ENCODE measurements at regions not wholly inside any gene's neighbourhood (a gene's known extent, or its start where the extent isn't known, plus 50 kb on each side); places are given as distances from the start of the nearest gene placed in this dataset.

- Histone ChIP-seq H3K36me3 (ENCODE audit: control insufficient read depth, insufficient read depth, low read length) (no peaks in the 10 kb centered on the region), H3K9me3 (ENCODE audit: control insufficient read depth, low read length) (no peaks in the 10 kb centered on the region), H3K27ac (ENCODE audit: insufficient read depth, low read length, poor library complexity, severe bottlenecking) (no peak overlapping the region)
Observed at GRCh38 chr16:6861815-6862477, 470.7 kb upstream of the RBFOX1 start.

DNA sequence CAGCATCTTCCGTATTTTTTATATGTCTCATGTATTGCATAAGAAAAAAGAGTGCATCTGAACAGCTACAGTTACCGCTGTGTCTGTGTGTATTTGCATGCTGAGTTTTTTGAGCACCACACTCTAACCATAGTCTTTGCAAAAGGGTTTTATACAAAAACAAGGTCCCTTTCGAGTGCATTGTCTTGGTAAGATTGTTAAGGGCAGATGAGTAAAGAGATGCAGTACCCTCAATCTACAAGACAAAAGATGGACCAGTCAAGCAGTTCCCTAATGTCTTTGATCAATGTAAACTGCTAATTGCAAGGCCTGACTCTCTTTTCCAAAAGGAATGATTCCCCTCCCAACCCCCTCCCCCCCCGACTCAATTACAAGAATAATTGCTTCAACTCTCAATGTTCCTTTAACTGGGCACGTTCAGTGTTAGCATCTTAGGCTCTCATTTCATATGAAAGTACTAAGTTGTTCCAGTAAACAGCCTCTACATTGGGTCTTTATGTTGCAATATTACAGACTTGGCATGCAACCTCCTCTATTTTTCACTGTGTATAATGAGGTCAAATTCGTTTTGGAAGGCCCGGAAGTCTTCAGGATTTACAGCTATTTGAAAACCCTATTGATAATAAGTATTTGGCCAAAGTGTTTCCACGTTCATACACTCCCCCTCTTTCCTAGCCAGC is 471.4 kb upstream of the RBFOX1 start:
- no peak overlapping the region for H3K4me3 ChIP-seq (ENCODE audit: insufficient read depth, low read depth, low read length, poor library complexity, severe bottlenecking)
- no peaks in the 10 kb centered on the region for H3K4me1 ChIP-seq (ENCODE audit: control insufficient read depth, insufficient read depth, low read length, poor library complexity, severe bottlenecking)
- DNase-seq = no peak
- H3K36me3 ChIP-seq (ENCODE audit: control insufficient read depth, insufficient read depth, low read length) = no peaks in the 10 kb centered on the region
- no peaks in the 10 kb centered on the region for H3K9me3 ChIP-seq (ENCODE audit: control insufficient read depth, low read length)
- H3K27ac ChIP-seq (ENCODE audit: insufficient read depth, low read length, poor library complexity, severe bottlenecking) = no peak overlapping the region
- H3K27me3 ChIP-seq (replicated peaks; ENCODE audit: control insufficient read depth, insufficient read depth, low read length, poor library complexity, severe bottlenecking) = no peaks in the 10 kb centered on the region

More at GRCh38 chr16:6861815-6862477, 470.7 kb upstream of the RBFOX1 start:
- Histone ChIP-seq H3K27me3 (replicated peaks; ENCODE audit: control insufficient read depth, insufficient read depth, low read length, poor library complexity, severe bottlenecking) (no peaks in the 10 kb centered on the region), H3K4me1 (ENCODE audit: control insufficient read depth, insufficient read depth, low read length, poor library complexity, severe bottlenecking) (no peaks in the 10 kb centered on the region), H3K4me3 (ENCODE audit: insufficient read depth, low read depth, low read length, poor library complexity, severe bottlenecking) (no peak overlapping the region)
- no peak for DNase-seq

DNA sequence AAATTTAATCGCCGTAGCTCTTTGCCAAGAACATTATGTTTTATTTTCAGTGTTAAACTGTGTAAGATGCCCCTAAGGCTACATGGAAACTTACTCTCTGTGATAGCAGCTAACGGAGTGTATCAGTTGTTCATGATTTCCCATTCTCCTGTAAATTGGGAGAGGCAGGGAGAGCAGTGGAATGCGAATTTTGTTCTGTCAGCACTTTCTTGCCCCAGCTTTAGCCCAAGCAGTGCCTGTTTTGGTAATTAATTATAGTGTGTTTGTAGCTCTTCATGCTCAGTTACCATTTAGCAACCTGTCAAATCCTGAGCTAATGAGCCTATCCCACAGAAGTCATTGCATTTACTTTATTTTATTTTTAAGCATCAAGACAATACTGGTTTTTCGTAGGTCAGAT is 475.1 kb upstream of the RBFOX1 start:
- Histone ChIP-seq H3K27me3 (replicated peaks; ENCODE audit: control insufficient read depth, insufficient read depth, low read length, poor library complexity, severe bottlenecking) (no peaks in the 10 kb centered on the region), H3K4me3 (ENCODE audit: insufficient read depth, low read depth, low read length, poor library complexity, severe bottlenecking) (no peak overlapping the region), H3K27ac (ENCODE audit: insufficient read depth, low read length, poor library complexity, severe bottlenecking) (no peak overlapping the region), H3K36me3 (ENCODE audit: control insufficient read depth, insufficient read depth, low read length) (no peaks in the 10 kb centered on the region), H3K9me3 (ENCODE audit: control insufficient read depth, low read length) (no peaks in the 10 kb centered on the region), H3K4me1 (ENCODE audit: control insufficient read depth, insufficient read depth, low read length, poor library complexity, severe bottlenecking) (no peaks in the 10 kb centered on the region)
- DNase-seq = no peak

DNA sequence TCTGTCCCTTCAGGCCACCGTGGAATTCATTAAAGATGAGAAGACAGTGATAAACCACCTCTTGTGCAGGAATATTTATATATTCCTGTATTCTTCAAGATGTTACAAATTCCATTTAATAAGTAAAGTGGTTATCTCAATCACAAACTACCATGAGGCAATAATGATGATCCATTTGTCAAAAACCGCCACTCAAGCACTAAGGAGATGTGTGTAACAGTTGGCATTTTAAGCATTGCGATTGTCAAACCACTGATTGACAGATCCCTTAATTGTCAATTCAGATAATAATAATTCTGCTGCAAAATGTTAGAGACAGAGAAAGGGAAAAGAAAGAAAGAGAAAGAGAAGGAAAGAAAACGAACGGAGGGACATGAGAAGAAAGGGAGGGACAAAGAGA is 476.1 kb upstream of the RBFOX1 start:
- no peak for DNase-seq
- no peaks in the 10 kb centered on the region for H3K9me3 ChIP-seq (ENCODE audit: control insufficient read depth, low read length)

GRCh38 chr16:6853565-6853964 is 479.1 kb upstream of the RBFOX1 start:
- H3K9me3 ChIP-seq (ENCODE audit: control insufficient read depth, low read length) = no peaks in the 10 kb centered on the region
- no peaks in the 10 kb centered on the region for H3K36me3 ChIP-seq (ENCODE audit: control insufficient read depth, insufficient read depth, low read length)
- no peak for DNase-seq
- H3K4me3 ChIP-seq (ENCODE audit: insufficient read depth, low read depth, low read length, poor library complexity, severe bottlenecking) = no peak overlapping the region
- H3K27ac ChIP-seq (ENCODE audit: insufficient read depth, low read length, poor library complexity, severe bottlenecking) = no peak overlapping the region
- H3K4me1 ChIP-seq (ENCODE audit: control insufficient read depth, insufficient read depth, low read length, poor library complexity, severe bottlenecking) = no peaks in the 10 kb centered on the region
- no peaks in the 10 kb centered on the region for H3K27me3 ChIP-seq (replicated peaks; ENCODE audit: control insufficient read depth, insufficient read depth, low read length, poor library complexity, severe bottlenecking)

More for the DNA sequence above, 476.1 kb upstream of the RBFOX1 start:
- Histone ChIP-seq H3K4me1 (ENCODE audit: control insufficient read depth, insufficient read depth, low read length, poor library complexity, severe bottlenecking) (no peaks in the 10 kb centered on the region), H3K36me3 (ENCODE audit: control insufficient read depth, insufficient read depth, low read length) (no peaks in the 10 kb centered on the region), H3K27me3 (replicated peaks; ENCODE audit: control insufficient read depth, insufficient read depth, low read length, poor library complexity, severe bottlenecking) (no peaks in the 10 kb centered on the region), H3K4me3 (ENCODE audit: insufficient read depth, low read depth, low read length, poor library complexity, severe bottlenecking) (no peak overlapping the region), H3K27ac (ENCODE audit: insufficient read depth, low read length, poor library complexity, severe bottlenecking) (no peak overlapping the region)

DNA sequence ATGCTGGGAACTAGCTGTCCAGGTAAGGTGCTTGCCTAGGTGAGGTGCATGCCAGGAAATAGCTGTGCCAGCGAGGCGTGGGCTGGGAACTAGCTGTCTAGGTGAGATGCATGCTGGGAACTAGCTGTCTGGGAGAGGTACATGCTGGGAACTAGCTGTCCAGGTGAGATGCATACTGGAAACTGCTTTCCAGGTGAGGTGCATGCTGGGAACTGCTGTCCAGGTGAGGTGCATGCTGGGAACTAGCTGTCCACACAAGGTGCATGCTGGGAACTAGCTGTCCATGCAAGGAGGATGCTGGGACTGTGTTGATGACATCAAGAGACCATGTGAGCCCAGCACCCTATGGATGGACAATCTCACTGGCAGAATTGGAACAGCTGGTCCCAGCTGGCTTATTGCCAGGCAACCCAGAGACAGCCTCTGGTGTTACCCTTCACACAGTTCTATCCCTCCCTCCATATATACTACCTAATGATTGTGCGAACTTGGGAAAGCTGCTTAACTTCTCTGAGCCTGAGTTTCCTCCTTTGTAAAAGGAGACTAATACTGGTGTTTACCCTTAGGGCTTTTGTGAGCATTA is 479.9 kb upstream of the RBFOX1 start:
- DNase-seq = no peak
- no peaks in the 10 kb centered on the region for H3K4me1 ChIP-seq (ENCODE audit: control insufficient read depth, insufficient read depth, low read length, poor library complexity, severe bottlenecking)
- H3K27ac ChIP-seq (ENCODE audit: insufficient read depth, low read length, poor library complexity, severe bottlenecking) = no peak overlapping the region
- no peaks in the 10 kb centered on the region for H3K9me3 ChIP-seq (ENCODE audit: control insufficient read depth, low read length)
- H3K27me3 ChIP-seq (replicated peaks; ENCODE audit: control insufficient read depth, insufficient read depth, low read length, poor library complexity, severe bottlenecking) = no peaks in the 10 kb centered on the region
- no peaks in the 10 kb centered on the region for H3K36me3 ChIP-seq (ENCODE audit: control insufficient read depth, insufficient read depth, low read length)
- no peak overlapping the region for H3K4me3 ChIP-seq (ENCODE audit: insufficient read depth, low read depth, low read length, poor library complexity, severe bottlenecking)

DNA sequence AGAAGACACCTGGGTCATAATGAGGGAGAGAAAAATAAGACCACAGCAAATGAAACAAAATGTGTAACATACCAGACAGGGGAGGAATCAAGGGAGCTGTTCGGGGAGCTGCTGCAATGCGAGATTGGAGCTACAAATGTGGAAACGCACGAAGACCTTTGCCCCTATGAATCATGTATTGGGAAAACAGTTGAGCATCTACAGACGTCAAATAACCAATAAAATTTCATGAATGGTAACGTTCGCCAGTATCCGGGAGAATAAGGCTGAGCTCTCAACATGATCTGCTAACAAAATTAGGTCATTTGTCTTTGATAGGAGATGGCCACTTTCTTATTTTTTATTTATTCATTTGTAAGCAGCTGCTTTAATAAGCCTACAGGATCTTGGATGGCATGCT is 486.2 kb upstream of the RBFOX1 start:
- no peaks in the 10 kb centered on the region for H3K4me1 ChIP-seq (ENCODE audit: control insufficient read depth, insufficient read depth, low read length, poor library complexity, severe bottlenecking)
- no peak overlapping the region for H3K4me3 ChIP-seq (ENCODE audit: insufficient read depth, low read depth, low read length, poor library complexity, severe bottlenecking)
- H3K27me3 ChIP-seq (replicated peaks; ENCODE audit: control insufficient read depth, insufficient read depth, low read length, poor library complexity, severe bottlenecking) = no peaks in the 10 kb centered on the region
- H3K27ac ChIP-seq (ENCODE audit: insufficient read depth, low read length, poor library complexity, severe bottlenecking) = no peak overlapping the region
- no peaks in the 10 kb centered on the region for H3K9me3 ChIP-seq (ENCODE audit: control insufficient read depth, low read length)
- H3K36me3 ChIP-seq (ENCODE audit: control insufficient read depth, insufficient read depth, low read length) = no peaks in the 10 kb centered on the region
- no peak for DNase-seq

DNA sequence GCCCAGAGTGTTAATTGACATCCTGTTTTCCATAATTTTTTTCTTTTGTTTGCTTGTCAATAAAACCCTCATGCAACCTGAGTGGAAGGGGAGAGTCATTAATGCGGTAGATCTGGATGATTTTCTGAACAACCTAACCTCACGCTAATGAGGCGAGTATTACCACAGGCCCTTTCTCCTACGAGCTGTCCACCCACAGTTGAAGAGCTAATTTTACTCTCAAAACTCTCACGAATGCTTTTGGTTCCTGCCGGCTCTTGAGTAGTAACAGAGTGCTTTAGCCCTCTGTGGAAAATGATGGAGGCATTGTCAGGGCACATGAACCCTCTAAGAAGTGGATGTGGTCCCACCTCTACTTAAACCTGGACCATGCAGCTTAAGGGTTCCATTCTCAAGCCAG is 491.3 kb upstream of the RBFOX1 start:
- H3K4me3 ChIP-seq (ENCODE audit: insufficient read depth, low read depth, low read length, poor library complexity, severe bottlenecking) = no peak overlapping the region

GRCh38 chr16:6837722-6838121 is 494.9 kb upstream of the RBFOX1 start:
- Histone ChIP-seq H3K27me3 (replicated peaks; ENCODE audit: control insufficient read depth, insufficient read depth, low read length, poor library complexity, severe bottlenecking) (no peaks in the 10 kb centered on the region), H3K36me3 (ENCODE audit: control insufficient read depth, insufficient read depth, low read length) (no peaks in the 10 kb centered on the region)

More for the DNA sequence above, 491.3 kb upstream of the RBFOX1 start:
- H3K27me3 ChIP-seq (replicated peaks; ENCODE audit: control insufficient read depth, insufficient read depth, low read length, poor library complexity, severe bottlenecking) = no peaks in the 10 kb centered on the region
- no peaks in the 10 kb centered on the region for H3K36me3 ChIP-seq (ENCODE audit: control insufficient read depth, insufficient read depth, low read length)
- no peaks in the 10 kb centered on the region for H3K9me3 ChIP-seq (ENCODE audit: control insufficient read depth, low read length)
- no peaks in the 10 kb centered on the region for H3K4me1 ChIP-seq (ENCODE audit: control insufficient read depth, insufficient read depth, low read length, poor library complexity, severe bottlenecking)
- DNase-seq = no peak
- no peak overlapping the region for H3K27ac ChIP-seq (ENCODE audit: insufficient read depth, low read length, poor library complexity, severe bottlenecking)

DNA sequence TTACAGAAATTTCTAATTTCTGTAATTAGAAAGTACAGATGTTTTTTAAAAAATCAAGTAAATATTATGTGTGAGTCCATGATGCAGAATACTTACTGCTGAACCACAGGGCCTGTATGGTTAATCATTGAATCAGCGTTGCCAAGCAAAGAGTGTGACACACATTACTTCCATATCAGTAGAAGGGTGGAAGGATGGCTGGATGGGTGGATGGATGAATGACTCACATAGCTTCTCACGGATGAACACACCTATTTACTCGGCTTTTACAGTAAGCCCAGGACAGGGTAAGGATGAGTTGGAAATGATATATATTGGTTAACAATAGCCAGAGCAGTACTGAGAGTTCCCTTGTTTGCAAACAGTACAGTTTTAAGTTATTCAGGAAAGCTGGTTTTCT is 495.9 kb upstream of the RBFOX1 start:
- DNase-seq = no peak
- Histone ChIP-seq H3K27me3 (replicated peaks; ENCODE audit: control insufficient read depth, insufficient read depth, low read length, poor library complexity, severe bottlenecking) (no peaks in the 10 kb centered on the region), H3K9me3 (ENCODE audit: control insufficient read depth, low read length) (no peaks in the 10 kb centered on the region), H3K4me3 (ENCODE audit: insufficient read depth, low read depth, low read length, poor library complexity, severe bottlenecking) (no peak overlapping the region), H3K36me3 (ENCODE audit: control insufficient read depth, insufficient read depth, low read length) (no peaks in the 10 kb centered on the region), H3K4me1 (ENCODE audit: control insufficient read depth, insufficient read depth, low read length, poor library complexity, severe bottlenecking) (no peaks in the 10 kb centered on the region), H3K27ac (ENCODE audit: insufficient read depth, low read length, poor library complexity, severe bottlenecking) (no peak overlapping the region)

More at GRCh38 chr16:6837722-6838121, 494.9 kb upstream of the RBFOX1 start:
- no peak overlapping the region for H3K4me3 ChIP-seq (ENCODE audit: insufficient read depth, low read depth, low read length, poor library complexity, severe bottlenecking)
- DNase-seq = no peak
- no peaks in the 10 kb centered on the region for H3K9me3 ChIP-seq (ENCODE audit: control insufficient read depth, low read length)
- no peaks in the 10 kb centered on the region for H3K4me1 ChIP-seq (ENCODE audit: control insufficient read depth, insufficient read depth, low read length, poor library complexity, severe bottlenecking)
- no peak overlapping the region for H3K27ac ChIP-seq (ENCODE audit: insufficient read depth, low read length, poor library complexity, severe bottlenecking)

Measured in effector memory CD4-positive, alpha-beta T cell (primary cell).